Testis (tissue), 2 donors: ENCODE measurements at regions not wholly inside any gene's neighbourhood (a gene's known extent, or its start where the extent isn't known, plus 50 kb on each side); places are given as distances from the start of the nearest gene placed in this dataset.

Experiments
- CTCF ChIP-seq, 3 experiments: fragments of 450-650 bp in 2 of 3; fragments of 200-600 bp in 1 of 3; sonication (generic) in 1 of 3; IDR thresholded peaks; one replicate each; pipeline ENCODE4 v1.5.1; 2016 to 2019; ENCODE audit warnings: antibody characterized with exemption in 3 of 3, mild to moderate bottlenecking in 2 of 3, moderate library complexity in 1 of 3
- POLR2A ChIP-seq: fragments of 450-650 bp; IDR thresholded peaks from one replicate; pipeline ENCODE4 v1.6.1; 2017; ENCODE audit warnings: antibody characterized with exemption, mild to moderate bottlenecking, moderate library complexity

DNA sequence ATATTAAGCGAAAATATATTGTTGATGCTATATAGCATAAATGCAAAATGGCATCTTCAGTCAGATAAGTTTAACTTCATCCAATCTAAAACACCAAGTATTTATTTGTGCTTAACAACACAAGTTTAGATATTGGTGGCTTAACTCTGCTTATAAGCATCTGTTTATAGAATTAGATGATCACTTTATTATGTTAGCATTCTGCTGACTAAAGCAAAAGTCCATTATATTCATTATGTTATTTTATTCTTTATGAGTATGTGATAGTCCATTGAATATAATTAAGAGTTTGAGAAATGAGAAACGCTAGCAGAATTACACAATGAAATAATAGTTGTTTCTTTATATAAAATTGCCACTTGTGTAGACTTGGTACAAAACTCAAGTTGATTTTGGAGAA, 401.2 kb upstream of the CDH7 start:
- no peak for TF ChIP-seq CTCF (IDR thresholded peaks at IDR 0.05)
- TF ChIP-seq POLR2A = no peak
